Occipital lobe (tissue), 1 donor: ENCODE measurements at regions not wholly inside any gene's neighbourhood (a gene's known extent, or its start where the extent isn't known, plus 50 kb on each side); places are given as distances from the start of the nearest gene placed in this dataset.

ENCODE experiments used
- DNase-seq: peaks from one replicate; lab custom pipeline; 2025; lab: John Stamatoyannopoulos, UW

GRCh38 chr7:46819819-46820218 lies 762.1 kb downstream of the TNS3 start:
- DNase-seq = no peak

DNA sequence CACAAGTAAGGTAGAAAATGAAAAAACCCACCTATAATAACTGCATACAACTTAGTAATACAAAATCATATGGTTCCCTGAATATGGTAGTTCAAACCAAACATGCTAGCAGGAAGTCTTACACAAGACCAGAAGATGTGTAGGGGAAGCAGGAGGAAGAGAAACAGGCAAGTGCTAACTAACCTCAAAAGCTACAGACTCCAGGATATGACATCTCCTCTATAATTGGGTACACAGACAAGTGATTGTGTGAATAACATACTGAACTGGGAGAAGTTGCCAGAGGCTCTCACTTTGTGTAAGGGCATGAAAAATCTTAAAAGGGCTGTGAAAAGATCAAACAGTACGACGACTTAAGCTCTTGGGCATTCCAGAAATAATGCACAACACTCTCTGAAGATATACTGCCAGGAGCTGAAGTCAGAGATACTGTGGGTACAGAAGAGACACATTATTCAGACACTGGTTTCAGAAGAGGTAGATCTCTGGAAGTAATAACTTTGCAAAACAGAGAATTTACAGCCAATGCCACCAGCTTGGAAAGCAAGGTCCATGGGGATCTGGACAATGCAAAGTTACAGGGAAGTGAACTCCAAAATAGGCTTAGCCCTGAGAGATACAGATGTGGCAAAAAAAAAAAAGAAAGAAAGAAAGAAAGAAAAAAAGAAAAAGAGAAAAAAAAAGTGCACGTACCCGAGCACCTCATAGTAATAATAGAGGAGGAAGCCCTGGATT lies 767.2 kb downstream of the TNS3 start:
- no peak for DNase-seq

- no peak for DNase-seq
These were observed 769.7 kb downstream of the TNS3 start for GRCh38 chr7:46812101-46812675.

DNA sequence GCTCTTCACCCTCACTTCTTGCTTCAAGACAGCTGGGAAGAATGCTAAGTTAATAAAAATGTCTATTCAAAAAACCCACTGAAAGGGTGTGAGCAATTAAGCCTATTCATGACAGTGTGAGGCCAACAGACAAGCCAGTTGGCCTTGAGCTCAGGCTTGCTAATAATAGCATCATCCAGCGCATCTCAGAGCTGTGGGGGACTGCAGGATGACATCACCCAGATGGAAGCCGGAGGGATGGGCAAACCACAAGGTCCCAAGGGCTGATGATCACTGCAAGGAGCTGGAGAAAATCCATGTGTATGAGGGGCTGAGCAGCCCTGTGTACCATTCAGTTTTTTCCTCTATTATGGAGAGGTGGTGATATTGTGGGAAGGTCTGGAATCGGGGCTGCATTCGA lies 770.4 kb downstream of the TNS3 start:
- no peak for DNase-seq

DNA sequence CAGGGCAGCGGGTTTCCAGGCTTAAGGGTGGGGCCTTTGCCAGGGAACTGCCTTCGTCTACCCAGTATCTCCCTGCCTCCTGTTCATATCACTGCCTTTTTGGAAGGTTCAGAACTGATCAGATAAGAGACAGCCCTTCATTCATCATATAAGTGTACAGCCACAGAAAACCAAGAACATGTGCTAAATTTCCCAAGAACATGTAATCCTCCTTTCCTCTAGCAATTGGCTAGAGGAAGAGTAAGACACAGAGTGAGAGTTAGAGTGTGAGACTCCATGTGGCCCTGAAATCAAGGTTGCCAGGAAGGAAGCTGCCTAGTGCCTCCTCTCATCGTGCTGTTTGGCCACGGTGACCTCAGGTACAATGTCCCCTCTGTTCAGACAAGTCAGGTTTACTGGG lies 770.9 kb downstream of the TNS3 start:
- DNase-seq = no peak

DNA sequence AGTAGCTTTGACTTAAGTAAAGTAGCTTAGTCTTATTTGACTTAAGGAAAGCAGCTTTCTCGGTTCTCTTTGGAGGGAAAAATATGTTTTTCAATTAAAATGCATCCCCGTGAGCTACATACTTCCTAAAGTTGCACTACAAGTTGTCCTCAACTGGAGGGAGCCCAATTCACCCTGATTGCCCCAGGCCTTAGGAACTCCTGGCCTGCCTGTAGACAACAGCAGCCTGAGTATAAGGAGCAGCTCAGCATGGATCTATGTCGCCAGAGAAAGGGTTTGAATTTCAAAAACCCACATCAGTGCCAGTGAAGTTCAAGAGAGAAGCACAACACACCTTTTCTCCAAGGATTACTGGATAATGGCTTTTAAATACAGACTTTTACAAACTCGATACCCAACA lies 772.0 kb downstream of the TNS3 start:
- no peak for DNase-seq

DNA sequence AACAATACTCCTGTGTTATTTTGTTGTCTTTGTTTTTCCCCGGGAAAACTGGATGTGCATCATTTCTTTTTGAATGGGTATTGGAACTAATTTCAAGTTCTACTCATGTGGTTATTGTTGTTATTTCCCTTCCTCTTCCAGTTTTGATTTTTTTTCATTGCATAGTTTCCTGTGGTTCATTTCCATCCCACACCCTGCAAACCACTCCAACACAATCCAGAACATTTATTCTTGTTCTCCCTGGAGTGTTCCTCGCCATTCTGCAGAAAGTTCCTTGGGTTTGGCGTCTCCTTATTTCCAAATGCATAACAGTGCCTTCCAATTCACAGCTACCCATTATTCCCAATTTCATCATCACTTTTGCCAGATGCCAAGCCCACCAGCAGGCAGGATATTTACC lies 775.1 kb downstream of the TNS3 start:
- DNase-seq = no peak

- DNase-seq = no peak
These were observed 779.4 kb downstream of the TNS3 start for GRCh38 chr7:46802479-46802878.

GRCh38 chr7:46791188-46791587 lies 790.7 kb downstream of the TNS3 start:
- DNase-seq = no peak

DNA sequence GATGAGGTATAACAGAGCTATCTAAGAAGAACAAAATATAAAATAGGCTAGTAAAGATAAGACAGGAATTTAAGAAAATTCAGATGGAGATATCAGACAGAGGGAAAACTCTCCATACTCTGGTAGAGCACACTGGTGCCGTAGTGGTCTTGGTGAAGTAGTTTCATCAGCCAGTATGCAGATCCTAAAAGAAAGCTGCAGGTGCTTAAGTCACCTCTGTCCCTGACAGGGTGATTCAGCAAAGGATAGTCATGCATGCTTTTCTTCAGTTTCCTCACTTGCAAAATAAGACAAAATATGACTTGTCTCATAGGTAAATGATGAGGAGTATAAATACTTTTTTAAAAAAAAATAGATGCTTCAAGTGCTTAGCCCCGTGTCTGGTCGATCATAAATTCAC lies 794.9 kb downstream of the TNS3 start:
- no peak for DNase-seq

GRCh38 chr7:46786221-46786954 lies 795.5 kb downstream of the TNS3 start:
- no peak for DNase-seq

DNA sequence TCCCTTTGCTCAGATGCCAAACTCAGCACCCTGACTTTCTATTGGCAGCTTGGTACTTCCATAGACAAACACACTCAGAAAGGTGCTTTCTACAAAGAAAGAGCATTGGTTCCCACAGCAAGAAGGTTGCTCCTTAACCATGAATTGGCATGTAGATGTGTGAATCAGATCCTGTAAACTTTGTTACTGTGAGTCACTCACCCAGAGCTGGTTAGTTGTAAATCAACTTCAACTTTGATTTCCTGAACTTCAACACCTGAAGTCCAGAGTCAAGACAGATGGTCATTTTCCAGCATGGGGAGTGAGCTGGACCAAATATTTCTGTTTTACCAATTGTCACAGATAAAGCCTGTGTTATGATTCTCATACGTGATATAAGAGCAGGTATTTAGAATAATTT lies 797.2 kb downstream of the TNS3 start:
- no peak for DNase-seq

DNA sequence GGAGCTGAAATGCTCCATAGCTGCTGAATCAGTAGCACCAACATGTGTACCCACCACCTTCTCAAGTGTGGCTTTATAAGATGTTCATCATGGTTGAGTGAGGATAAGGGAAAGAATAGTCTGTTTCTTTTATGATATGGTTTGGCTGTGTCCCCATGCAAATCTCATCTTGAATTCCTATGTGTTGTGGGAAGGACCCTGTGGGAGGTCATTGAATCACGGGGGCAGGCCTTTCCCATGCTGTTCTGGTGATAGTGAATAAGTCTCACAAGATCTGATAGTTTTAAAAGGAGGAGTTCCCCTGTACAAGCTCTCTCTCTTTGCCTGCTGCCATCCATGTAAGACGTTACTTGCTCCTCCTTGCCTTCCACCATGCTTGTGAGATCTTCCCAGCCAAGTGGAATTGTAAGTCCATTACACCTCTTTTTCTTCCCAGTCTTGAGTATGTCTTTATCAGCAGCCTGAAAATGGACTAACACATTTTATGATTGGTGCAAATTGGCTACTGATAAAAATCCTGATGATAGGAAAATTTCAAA lies 799.9 kb downstream of the TNS3 start:
- DNase-seq = no peak

GRCh38 chr7:46776790-46777189 lies 805.1 kb downstream of the TNS3 start:
- no peak for DNase-seq

GRCh38 chr7:46775776-46776175 lies 806.1 kb downstream of the TNS3 start:
- no peak for DNase-seq

DNA sequence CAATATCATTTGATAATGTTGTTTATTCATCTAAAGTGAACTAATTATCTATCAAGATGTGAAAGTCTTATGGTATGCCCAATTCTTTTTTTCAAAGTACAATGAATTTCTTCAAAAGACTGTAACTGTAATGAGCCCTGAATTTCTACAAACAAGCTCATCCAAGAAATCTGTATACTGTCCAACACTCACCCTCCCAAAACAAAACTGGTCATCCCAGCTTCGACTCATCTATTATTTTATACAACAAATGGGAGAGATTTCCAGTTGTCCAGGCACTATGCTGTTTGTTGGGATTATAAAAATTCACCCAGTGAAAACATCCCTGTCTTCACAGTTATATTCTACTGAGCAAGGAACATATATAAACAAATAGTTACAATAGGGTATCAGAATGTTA lies 806.9 kb downstream of the TNS3 start:
- DNase-seq = no peak

DNA sequence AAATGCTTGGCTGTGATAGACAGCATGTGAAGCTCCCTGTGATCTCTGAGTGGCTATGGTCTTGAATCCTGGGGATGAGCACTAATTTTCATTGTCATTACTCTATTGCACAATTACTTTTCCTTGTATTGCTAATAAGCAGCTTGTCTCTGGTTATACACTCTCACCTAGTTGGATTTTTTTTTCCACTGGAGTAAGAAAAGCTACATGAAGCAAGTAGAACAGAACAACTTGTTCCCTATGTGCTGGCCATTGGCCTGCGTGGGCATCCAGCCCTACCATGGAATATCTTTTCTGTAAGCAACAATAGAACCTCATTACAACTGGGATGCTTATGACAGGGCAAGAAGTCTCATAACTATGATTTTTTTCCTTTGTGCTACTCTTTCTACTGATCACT lies 807.4 kb downstream of the TNS3 start:
- DNase-seq = no peak

DNA sequence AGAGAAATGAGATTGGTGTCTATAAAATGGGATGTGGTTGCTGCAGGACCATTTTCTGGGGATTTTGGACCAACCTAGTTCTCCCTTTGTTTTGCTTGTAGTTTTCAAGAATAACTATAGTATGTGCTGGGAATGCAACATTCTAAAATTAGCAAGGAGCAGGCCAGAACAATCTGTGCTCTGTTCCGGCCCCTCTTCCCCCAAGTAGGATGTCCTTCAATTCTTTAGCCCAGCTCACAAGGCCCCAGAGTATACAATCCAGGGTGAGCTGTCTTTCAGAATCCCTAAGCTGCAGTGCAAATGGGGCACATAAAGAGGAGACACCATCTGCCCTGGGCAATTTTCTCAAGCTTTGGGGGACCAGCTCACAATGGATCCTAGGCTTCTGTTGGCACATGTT lies 809.1 kb downstream of the TNS3 start:
- no peak for DNase-seq

DNA sequence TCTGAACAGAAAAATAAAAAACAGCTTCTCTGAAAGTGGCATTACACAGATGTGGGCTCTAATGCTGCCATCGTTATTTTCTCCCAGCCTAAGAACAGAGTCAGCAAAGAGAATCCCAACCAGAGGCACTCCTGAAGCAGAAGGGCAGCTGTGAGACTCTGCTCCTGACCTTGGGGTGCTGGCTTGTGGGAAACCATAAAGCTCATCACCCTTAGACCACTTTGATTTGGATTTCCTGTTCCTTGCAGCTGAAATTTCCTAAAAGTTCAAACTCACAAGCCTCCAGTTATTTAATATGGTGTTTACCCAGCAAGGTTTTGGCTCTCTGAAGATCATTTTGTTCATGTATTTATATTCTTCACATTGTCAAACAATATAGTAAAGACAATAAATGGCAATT lies 814.8 kb downstream of the TNS3 start:
- DNase-seq = no peak

DNA sequence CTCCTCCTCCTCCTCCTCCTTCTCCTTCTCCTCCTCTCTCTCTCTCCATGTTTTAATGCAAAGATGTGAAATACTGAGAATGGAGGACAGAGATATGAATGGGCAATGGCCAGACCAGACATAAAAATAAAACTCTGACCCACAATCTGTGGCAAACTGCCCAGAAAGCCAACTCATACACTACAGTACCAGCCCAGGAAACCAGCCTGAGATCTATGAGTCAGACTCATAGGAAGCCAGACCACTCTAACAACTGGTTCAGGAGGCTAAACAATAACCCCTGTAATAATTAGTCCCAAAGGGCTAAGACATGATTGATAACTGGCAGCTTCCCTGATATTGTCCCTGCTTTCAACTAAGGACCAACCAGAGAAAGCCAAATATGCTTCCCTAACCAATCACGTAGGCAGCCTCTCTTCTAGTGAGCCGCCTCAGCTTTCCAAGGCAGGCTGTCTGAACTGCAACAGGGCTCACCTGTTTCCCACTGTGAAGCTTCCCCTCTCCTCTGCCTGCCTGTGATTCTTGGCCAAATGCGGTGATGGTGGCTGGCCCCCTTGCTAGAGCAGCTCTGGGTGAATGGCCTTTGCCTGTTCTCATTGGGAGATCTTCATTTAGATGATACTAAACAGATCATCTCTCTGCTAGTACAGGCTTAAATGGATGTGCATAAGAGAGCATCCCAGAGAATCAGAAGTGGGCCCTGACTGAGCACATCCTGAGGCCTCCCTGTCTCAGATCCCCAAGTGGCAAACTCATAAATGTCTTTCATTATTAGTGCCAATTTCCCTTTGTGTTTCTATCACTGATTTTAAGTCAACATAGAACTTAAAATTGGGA lies 817.6 kb downstream of the TNS3 start:
- DNase-seq = peak; percentile 15

DNA sequence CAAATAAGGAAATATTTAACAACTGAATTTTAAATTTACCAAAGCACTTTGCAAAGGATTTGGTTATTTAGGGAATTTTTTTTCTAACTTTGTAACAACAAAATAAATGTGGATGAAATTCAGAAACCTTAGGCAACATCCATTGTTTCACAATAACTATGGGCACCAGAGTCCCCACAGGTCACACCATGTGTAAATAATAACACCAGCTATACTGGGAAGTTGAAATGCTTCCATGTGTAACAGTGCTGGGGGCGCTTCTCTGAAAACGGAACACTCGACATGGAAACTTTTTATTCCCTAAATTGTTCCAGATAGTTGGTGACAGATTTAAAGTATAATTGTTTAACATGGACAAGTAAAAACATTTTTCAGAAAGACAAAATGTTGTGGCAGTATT lies 818.6 kb downstream of the TNS3 start:
- DNase-seq = no peak
